SK-N-SH (cell line): ENCODE measurements at regions not wholly inside any gene's neighbourhood (a gene's known extent, or its start where the extent isn't known, plus 50 kb on each side); places are given as distances from the start of the nearest gene placed in this dataset.

Experiments used
- CTCF ChIA-PET: fragments of 300-600, 350-600 bp; formaldehyde crosslinking; extraction: SDS; loops from one replicate; lab custom pipeline; 2021; lab: Yijun Ruan, JAX
- POLR2A ChIA-PET: fragments of 350-600 bp; sonication (Branson Sonifier 250); formaldehyde crosslinking; extraction: SDS; loops from one replicate; lab custom pipeline; 2020; ENCODE audit warnings: antibody characterized with exemption, inconsistent platforms; lab: Yijun Ruan, JAX
- DNase-seq: peaks from one replicate; pipeline ENCODE4 v3.0.0; 2012
- H2AFZ ChIP-seq: fragments of 200-600 bp; sonication (generic); 2 replicates; pipeline ENCODE4 v1.8.1; 2016; ENCODE audit warnings: antibody characterized with exemption, mild to moderate bottlenecking, low read depth
- H3F3A ChIP-seq: fragments of 200-600 bp; sonication (generic); replicated peaks from 2 replicates; pipeline ENCODE3; 2016; ENCODE audit warnings: antibody characterized with exemption, mild to moderate bottlenecking; ENCODE audit not compliant: insufficient read depth
- H3K27ac ChIP-seq, 2 experiments: fragments of 200-500 bp in 1 of 2; fragments of 200-600 bp in 1 of 2; sonication (Bioruptor generic) in 1 of 2; sonication (generic), shearing (Covaris generic) in 1 of 2; 2 replicates each; pipeline versions ENCODE4 v1.5.1 to v1.6.1; 2014 to 2016; ENCODE audit warnings: low read depth in 2 of 2, inconsistent platforms in 1 of 2, low read length in 1 of 2, mild to moderate bottlenecking in 1 of 2, mixed read lengths in 1 of 2
- H3K27me3 ChIP-seq: fragments of 200-600 bp; sonication (generic), shearing (Covaris generic); 2 replicates; pipeline ENCODE4 v1.6.1; 2016; ENCODE audit warnings: mixed run types; ENCODE audit not compliant: insufficient read depth
- H3K36me3 ChIP-seq, 2 experiments: fragments of 200-500 bp in 1 of 2; fragments of 200-600 bp in 1 of 2; sonication (Bioruptor generic) in 1 of 2; sonication (generic) in 1 of 2; replicated peaks in 1 of 2; 2 replicates each; pipeline versions ENCODE3 to v1.5.1; 2014 to 2016; ENCODE audit warnings: low read length in 1 of 2, mild to moderate bottlenecking in 1 of 2; ENCODE audit not compliant: insufficient read depth in 2 of 2, control insufficient read depth in 1 of 2
- H3K4me1 ChIP-seq, 2 experiments: fragments of 200-500 bp in 1 of 2; fragments of 200-600 bp in 1 of 2; sonication (Bioruptor generic) in 1 of 2; sonication (generic), shearing (Covaris generic) in 1 of 2; 2 replicates each; pipeline versions ENCODE4 v1.5.1 to v1.6.1; 2014 to 2016; ENCODE audit warnings: low read depth in 1 of 2, low read length in 1 of 2, mixed run types in 1 of 2; ENCODE audit not compliant: insufficient read depth in 2 of 2, control insufficient read depth in 1 of 2
- H3K4me2 ChIP-seq: fragments of 200-600 bp; sonication (generic), shearing (Covaris generic); 2 replicates; pipeline ENCODE4 v1.6.1; 2017; ENCODE audit warnings: mixed run types
- H3K4me3 ChIP-seq, 2 experiments: fragments of 200-500 bp in 1 of 2; fragments of 200-600 bp in 1 of 2; sonication (Bioruptor generic) in 1 of 2; sonication (generic), shearing (Covaris generic) in 1 of 2; 2 replicates each; pipeline versions ENCODE4 v1.5.1 to v1.8.1; 2014 to 2016; ENCODE audit warnings: low read depth in 2 of 2, inconsistent platforms in 1 of 2, low read length in 1 of 2, mild to moderate bottlenecking in 1 of 2, mixed read lengths in 1 of 2, moderate library complexity in 1 of 2
- H3K79me2 ChIP-seq: fragments of 200-600 bp; sonication (generic); 2 replicates; pipeline ENCODE4 v1.8.1; 2017; ENCODE audit warnings: mild to moderate bottlenecking; ENCODE audit not compliant: insufficient read depth
- H3K9ac ChIP-seq: fragments of 200-600 bp; sonication (generic); 2 replicates; pipeline ENCODE4 v1.6.1; 2017; ENCODE audit warnings: mixed run types
- H3K9me2 ChIP-seq: fragments of 200-600 bp; sonication (generic); 2 replicates; pipeline ENCODE4 v1.6.1; 2017; ENCODE audit warnings: mixed run types
- H3K9me3 ChIP-seq: fragments of 200-600 bp; sonication (generic); 2 replicates; pipeline ENCODE4 v1.6.1; 2017; ENCODE audit warnings: mixed run types, mild to moderate bottlenecking, moderate library complexity
- H4K20me1 ChIP-seq: fragments of 200-600 bp; sonication (generic); 2 replicates; pipeline ENCODE4 v1.6.1; 2017; ENCODE audit warnings: mild to moderate bottlenecking, mixed run types; ENCODE audit not compliant: insufficient read depth
- CHD2 ChIP-seq: fragments of 150-350 bp; IDR thresholded peaks from 2 replicates; pipeline ENCODE4 v1.6.1; 2018; ENCODE audit warnings: low read length; ENCODE audit not compliant: partially characterized antibody
- CTCF ChIP-seq: fragments of 200-600 bp; sonication (generic); IDR thresholded peaks from 2 replicates; pipeline ENCODE4 v1.6.1; 2017; ENCODE audit warnings: antibody characterized with exemption, mild to moderate bottlenecking, moderate library complexity
- ELF1 ChIP-seq: IDR thresholded peaks from 2 replicates; pipeline ENCODE4 v1.4.0; 2012
- EZH2phosphoT487 ChIP-seq: fragments of 200-600 bp; sonication (generic); IDR thresholded peaks from 2 replicates; pipeline ENCODE4 v1.6.1; 2017; ENCODE audit warnings: low read depth, mixed run types, mild to moderate bottlenecking, antibody characterized with exemption, moderate library complexity, borderline replicate concordance
- FOSL2 ChIP-seq: IDR thresholded peaks from 2 replicates; pipeline ENCODE4 v1.4.0; 2012; ENCODE audit warnings: low read depth, mild to moderate bottlenecking, moderate library complexity, borderline replicate concordance
- GABPA ChIP-seq: IDR thresholded peaks from 2 replicates; pipeline ENCODE4 v1.4.0; 2012; ENCODE audit warnings: low read depth, mild to moderate bottlenecking
- JUND ChIP-seq: IDR thresholded peaks from 2 replicates; pipeline ENCODE4 v1.4.0; 2012
- MAX ChIP-seq: IDR thresholded peaks from 2 replicates; pipeline ENCODE4 v1.4.0; 2012; ENCODE audit warnings: low read depth
- NFIC ChIP-seq: IDR thresholded peaks from 2 replicates; pipeline ENCODE4 v1.4.0; 2012; ENCODE audit warnings: borderline replicate concordance
- RXRA ChIP-seq: IDR thresholded peaks from 2 replicates; pipeline ENCODE4 v1.4.0; 2012; ENCODE audit warnings: low read depth, mild to moderate bottlenecking, borderline replicate concordance
- SIN3A ChIP-seq: IDR thresholded peaks from 2 replicates; pipeline ENCODE4 v1.6.1; 2012; ENCODE audit warnings: low read depth, mild to moderate bottlenecking, low read length, moderate library complexity, borderline replicate concordance
- TCF12 ChIP-seq: IDR thresholded peaks from 2 replicates; pipeline ENCODE4 v1.4.0; 2012
- TEAD4 ChIP-seq: IDR thresholded peaks from 2 replicates; pipeline ENCODE4 v1.4.0; 2012; ENCODE audit warnings: mild to moderate bottlenecking, borderline replicate concordance; ENCODE audit not compliant: insufficient read depth
- USF2 ChIP-seq: fragments of 150-350 bp; IDR thresholded peaks from 2 replicates; pipeline ENCODE4 v1.6.1; 2017; ENCODE audit warnings: antibody characterized with exemption, low read length, low read depth, borderline replicate concordance
- YY1 ChIP-seq: IDR thresholded peaks from 2 replicates; pipeline ENCODE4 v1.4.0; 2012; ENCODE audit warnings: low read depth, mild to moderate bottlenecking
- ZBTB33 ChIP-seq: IDR thresholded peaks from 2 replicates; pipeline ENCODE4 v1.4.0; 2012; ENCODE audit warnings: low read depth, borderline replicate concordance
- WGBS: methylation state at CpG from one replicate; pipeline ENCODE4 v1.1.6; 2017; ENCODE audit warnings: low lambda C conversion rate; 5-methylcytosine and 5-hydroxymethylcytosine counted together

- H3K4me1 ChIP-seq: no peaks in the 10 kb centered on the region
- no peaks in the 10 kb centered on the region for H3K9me2 ChIP-seq
- H3K4me3 ChIP-seq: no peak overlapping the region
- POLR2A ChIA-PET: no interaction called here
- no peaks in the 10 kb centered on the region for H3K79me2 ChIP-seq
- no peaks in the 10 kb centered on the region for H3K36me3 ChIP-seq
- no peaks in the 10 kb centered on the region for H4K20me1 ChIP-seq
- 17% methylated on average over 3 of the region's 3 CpGs for WGBS
- TF ChIP-seq EZH2phosphoT487 (no peak), SIN3A (no peak), TCF12 (no peak), CTCF (no peak), RXRA (no peak), ELF1 (no peak), TEAD4 (no peak), ZBTB33 (no peak), YY1 (no peak), FOSL2 (no peak), GABPA (no peak), USF2 (no peak), MAX (no peak), CHD2 (no peak)
- no peak overlapping the region for H3K9ac ChIP-seq
- H3K27ac ChIP-seq: no peak overlapping the region
- CTCF ChIA-PET: no interaction called here
- no peaks in the 10 kb centered on the region for H3K27me3 ChIP-seq
- no peaks in the 10 kb centered on the region for H3F3A ChIP-seq
- H3K4me2 ChIP-seq: no peak overlapping the region
- H2AFZ ChIP-seq: no peak overlapping the region
- DNase-seq: no peak
- H3K9me3 ChIP-seq: no peaks in the 10 kb centered on the region
Observed at GRCh38 chr4:33421887-33422286, 2701.7 kb downstream of the PCDH7 start.

- Histone ChIP-seq H3K4me2 (no peak overlapping the region), H3K9me2 (no peaks in the 10 kb centered on the region), H3K27ac (no peak overlapping the region), H3F3A (no peaks in the 10 kb centered on the region), H3K4me3 (no peak overlapping the region), H3K9me3 (no peaks in the 10 kb centered on the region), H3K79me2 (no peaks in the 10 kb centered on the region), H3K27me3 (no peaks in the 10 kb centered on the region), H3K36me3 (no peaks in the 10 kb centered on the region), H3K4me1 (no peaks in the 10 kb centered on the region), H3K9ac (no peak overlapping the region), H4K20me1 (no peaks in the 10 kb centered on the region), H2AFZ (no peak overlapping the region)
- ChIA-PET CTCF (no interaction called here), POLR2A (no interaction called here)
- DNase-seq: no peak
- 18% methylated on average over 5 of the region's 5 CpGs for WGBS
- TF ChIP-seq ELF1 (no peak), JUND (no peak), NFIC (no peak)
Observed at GRCh38 chr4:33422656-33423055, 2702.5 kb downstream of the PCDH7 start.
